ENCODE measurements at regions not wholly inside any gene's neighbourhood (a gene's known extent, or its start where the extent isn't known, plus 50 kb on each side); places are given as distances from the start of the nearest gene placed in this dataset.

- TF ChIP-seq POLR2AphosphoS5 (IDR thresholded peaks at IDR 0.05; ENCODE audit: low read depth, low read length) = no peak
- no peak for TF ChIP-seq EP300 (IDR thresholded peaks at IDR 0.05; ENCODE audit: borderline replicate concordance in 1 of 2, low read depth in 1 of 2, low read length in 1 of 2)
- TF ChIP-seq CTCF (IDR thresholded peaks at IDR 0.05) = no peak
- TF ChIP-seq JUND (IDR thresholded peaks at IDR 0.05) = no peak
Observed at GRCh38 chr12:94807951-94808350, 157.6 kb upstream of the TMCC3 start.

Data from SK-N-SH (cell line).